ENCODE measurements at regions not wholly inside any gene's neighbourhood (a gene's known extent, or its start where the extent isn't known, plus 50 kb on each side); places are given as distances from the start of the nearest gene placed in this dataset.

GRCh38 chr15:39124155-39124552, 456.7 kb upstream of the THBS1 start:
- no peak for TF ChIP-seq TCF12 (IDR thresholded peaks at IDR 0.05; ENCODE audit: low read depth, low read length)
- no peak for TF ChIP-seq CTCF (IDR thresholded peaks at IDR 0.05; ENCODE audit: control extremely low read depth in 1 of 3, insufficient read depth in 1 of 3, low read depth in 1 of 3, low read length in 3 of 3)
- no peak for TF ChIP-seq EP300 (IDR thresholded peaks at IDR 0.05; ENCODE audit: borderline replicate concordance in 1 of 2, low read depth in 2 of 2, low read length in 2 of 2)
- TF ChIP-seq EZH2 (IDR thresholded peaks at IDR 0.05; ENCODE audit: low read depth, low read length, severe bottlenecking): no peak
- no peak for TF ChIP-seq TEAD4 (IDR thresholded peaks at IDR 0.05; ENCODE audit: low read depth, low read length)
- no peak for TF ChIP-seq RXRA (IDR thresholded peaks at IDR 0.05; ENCODE audit: insufficient read depth, low read depth, low read length)
- no peak for TF ChIP-seq POLR2A (IDR thresholded peaks at IDR 0.05; ENCODE audit: control extremely low read depth in 1 of 2, low read depth in 2 of 2, low read length in 2 of 2)
- no peak for TF ChIP-seq ATF2 (IDR thresholded peaks at IDR 0.05; ENCODE audit: low read length)
- no peak for TF ChIP-seq MAX (IDR thresholded peaks at IDR 0.05)
- no peak for TF ChIP-seq CHD7 (IDR thresholded peaks at IDR 0.05; ENCODE audit: insufficient replicate concordance, low read length)
- TF ChIP-seq YY1 (IDR thresholded peaks at IDR 0.05; ENCODE audit: low read depth, low read length): no peak
